Activated CD8-positive, alpha-beta T cell treated with anti-CD3 and anti-CD28 coated beads for 36 hours (primary cell): ENCODE measurements at regions not wholly inside any gene's neighbourhood (a gene's known extent, or its start where the extent isn't known, plus 50 kb on each side); places are given as distances from the start of the nearest gene placed in this dataset.
"Not testable (repeated sequence)": the region's sequence is repeated elsewhere in the genome, so short reads cannot be mapped to it uniquely, and the experiment has no call there.

Experiments
- ATAC-seq: fragments of 200-7000 bp; cut with Tn5 transposase; one replicate; pipeline ENCODE4 v1.10.0; 2021; ENCODE audit warnings: mild to moderate bottlenecking, moderate library complexity
- CTCF ChIA-PET: fragments of 350-600 bp; sonication (Branson Sonifier 250); formaldehyde crosslinking; loops from one replicate; lab custom pipeline; 2021; ENCODE audit warnings: antibody characterized with exemption; lab: Charles Lee
- POLR2A ChIA-PET: fragments of 350-600 bp; sonication (Branson Sonifier 250); formaldehyde crosslinking; loops from one replicate; lab custom pipeline; 2021; ENCODE audit warnings: antibody characterized with exemption; lab: Charles Lee
- DNase-seq: peaks from one replicate; pipeline ENCODE4 v3.0.0-alpha.2; 2020
- H3K27ac Mint-ChIP-seq: one replicate; pipeline ENCODE4 v1.8.0; 2021; ENCODE audit warnings: mild to moderate bottlenecking, mixed read lengths
- H3K27me3 Mint-ChIP-seq: one replicate; pipeline ENCODE4 v1.8.0; 2021; ENCODE audit warnings: mixed read lengths
- H3K36me3 Mint-ChIP-seq: one replicate; pipeline ENCODE4 v1.8.0; 2021; ENCODE audit warnings: low read depth, mixed read lengths
- H3K4me1 Mint-ChIP-seq: one replicate; pipeline ENCODE4 v1.8.0; 2021; ENCODE audit warnings: low read depth, mixed read lengths
- H3K4me3 Mint-ChIP-seq: one replicate; pipeline ENCODE4 v1.8.0; 2021; ENCODE audit warnings: mild to moderate bottlenecking, moderate library complexity, mixed read lengths
- H3K9me3 Mint-ChIP-seq: one replicate; pipeline ENCODE4 v1.8.0; 2021; ENCODE audit warnings: mixed read lengths
- intact Hi-C: fragments of 100-400 bp; cut with micrococcal nuclease; formaldehyde crosslinking; loops from one replicate; pipeline ENCODE4 v1.10.0; 2022
- TF ChIP-seq, protein P1 (sequence below): fragments of 200-600 bp; IDR thresholded peaks from one replicate; pipeline ENCODE4 v1.8.0; 2022; ENCODE audit warnings: antibody characterized with exemption, mild to moderate bottlenecking

DNA sequence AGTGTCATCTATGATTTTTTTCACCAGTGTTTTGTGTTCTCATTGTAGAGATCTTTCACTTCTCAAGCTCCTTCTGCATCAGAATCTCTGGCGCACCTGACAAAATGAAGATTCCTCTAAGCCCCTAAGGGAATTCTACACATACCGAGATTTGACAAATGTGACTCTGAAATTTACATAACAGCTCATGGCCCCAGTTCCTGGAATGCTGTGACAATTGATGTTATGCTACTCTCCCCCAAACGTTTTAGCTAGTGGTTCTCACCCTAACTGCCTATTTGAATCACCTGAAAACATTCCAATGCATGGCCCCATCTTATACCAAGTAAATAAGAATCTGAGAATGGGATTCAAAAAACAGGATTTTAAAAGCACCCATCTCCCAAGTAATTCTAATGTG lies 162.1 kb upstream of the FKBP1C start:
- DNase-seq (no peak), ATAC-seq (no peak)
- Mint-ChIP-seq H3K27me3 (no peaks in the 10 kb centered on the region), H3K9me3 (peaks cover 5% of the 10 kb centered on the region), H3K36me3 (no peaks in the 10 kb centered on the region), H3K4me1 (no peaks in the 10 kb centered on the region), H3K27ac (no peak overlapping the region), H3K4me3 (no peak overlapping the region)
- CTCF ChIA-PET: no interaction called here
- TF ChIP-seq, protein P1, sequence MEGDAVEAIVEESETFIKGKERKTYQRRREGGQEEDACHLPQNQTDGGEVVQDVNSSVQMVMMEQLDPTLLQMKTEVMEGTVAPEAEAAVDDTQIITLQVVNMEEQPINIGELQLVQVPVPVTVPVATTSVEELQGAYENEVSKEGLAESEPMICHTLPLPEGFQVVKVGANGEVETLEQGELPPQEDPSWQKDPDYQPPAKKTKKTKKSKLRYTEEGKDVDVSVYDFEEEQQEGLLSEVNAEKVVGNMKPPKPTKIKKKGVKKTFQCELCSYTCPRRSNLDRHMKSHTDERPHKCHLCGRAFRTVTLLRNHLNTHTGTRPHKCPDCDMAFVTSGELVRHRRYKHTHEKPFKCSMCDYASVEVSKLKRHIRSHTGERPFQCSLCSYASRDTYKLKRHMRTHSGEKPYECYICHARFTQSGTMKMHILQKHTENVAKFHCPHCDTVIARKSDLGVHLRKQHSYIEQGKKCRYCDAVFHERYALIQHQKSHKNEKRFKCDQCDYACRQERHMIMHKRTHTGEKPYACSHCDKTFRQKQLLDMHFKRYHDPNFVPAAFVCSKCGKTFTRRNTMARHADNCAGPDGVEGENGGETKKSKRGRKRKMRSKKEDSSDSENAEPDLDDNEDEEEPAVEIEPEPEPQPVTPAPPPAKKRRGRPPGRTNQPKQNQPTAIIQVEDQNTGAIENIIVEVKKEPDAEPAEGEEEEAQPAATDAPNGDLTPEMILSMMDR: no peak
- POLR2A ChIA-PET: no interaction called here
- intact Hi-C loops: no loop called here

DNA sequence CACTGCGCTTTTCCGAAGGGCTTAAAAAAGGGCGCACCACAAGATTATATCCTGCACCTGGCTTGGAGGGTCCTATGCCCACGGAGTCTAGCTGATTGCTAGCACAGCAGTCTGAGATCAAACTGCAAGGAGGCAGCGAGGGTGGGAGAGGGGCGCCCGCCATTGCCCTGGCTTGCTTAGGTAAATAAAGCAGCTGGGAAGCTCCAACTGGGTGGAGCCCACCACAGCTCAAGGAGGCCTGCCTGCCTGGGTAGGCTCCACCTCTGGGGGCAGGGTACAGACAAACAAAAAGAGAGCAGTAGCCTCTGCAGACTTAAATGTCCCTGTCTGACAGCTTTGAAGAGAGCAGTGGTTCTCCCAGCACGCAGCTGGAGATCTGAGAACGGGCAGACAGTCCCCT lies 158.1 kb upstream of the FKBP1C start:
- H3K4me1 Mint-ChIP-seq, intact Hi-C loops, DNase-seq, H3K4me3 Mint-ChIP-seq, H3K36me3 Mint-ChIP-seq, H3K27me3 Mint-ChIP-seq, CTCF ChIA-PET, H3K27ac Mint-ChIP-seq, POLR2A ChIA-PET, ATAC-seq, H3K9me3 Mint-ChIP-seq: not testable (repeated sequence)

DNA sequence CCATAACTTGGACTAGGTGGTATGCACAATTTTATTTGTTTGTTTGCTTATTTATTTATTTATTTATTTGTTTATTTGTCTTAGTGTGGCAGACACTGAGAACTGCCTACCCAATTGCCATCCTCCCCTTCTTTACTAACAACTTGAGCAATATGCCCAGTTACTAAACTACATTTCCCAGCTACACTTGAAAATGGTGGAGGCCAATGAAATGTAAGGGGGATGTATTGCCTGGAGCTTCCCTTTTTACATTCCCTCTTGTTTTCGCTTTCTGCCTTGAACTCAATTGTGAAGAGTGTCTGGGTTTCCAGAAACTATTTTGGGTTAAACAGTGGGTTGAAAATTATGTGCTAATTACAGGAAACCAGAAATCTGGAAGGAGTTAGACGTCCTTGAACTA lies 152.7 kb upstream of the FKBP1C start:
- intact Hi-C loops: no loop called here

DNA sequence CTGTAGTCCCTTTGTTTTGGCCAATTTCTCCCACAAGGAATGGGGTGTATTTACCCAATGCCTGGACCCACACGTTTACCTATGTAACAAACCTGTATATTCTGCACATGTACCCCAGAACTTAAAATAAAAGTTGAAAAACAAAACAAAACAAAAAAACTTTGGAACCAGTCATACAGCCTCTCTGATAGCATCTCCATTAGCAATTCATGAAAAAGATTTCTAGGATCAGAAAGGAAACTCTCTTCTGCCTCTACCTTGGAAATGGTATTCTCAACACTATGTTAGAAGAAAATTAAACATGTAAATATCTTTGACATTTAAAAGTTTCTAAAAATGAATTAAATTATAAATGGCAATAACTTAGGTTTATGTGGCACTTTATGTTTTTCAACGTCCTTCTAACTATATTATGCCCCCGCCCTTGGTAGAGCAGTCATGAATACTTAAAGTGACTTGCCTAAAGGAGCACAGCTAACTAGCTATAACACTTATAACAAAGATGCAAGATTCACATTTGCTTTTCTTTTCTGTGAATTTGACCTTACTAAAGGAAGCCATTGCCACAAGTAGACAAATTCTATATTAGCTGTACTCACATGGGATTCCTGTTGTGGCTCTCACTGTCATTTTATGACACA lies 147.5 kb upstream of the FKBP1C start:
- CTCF ChIA-PET: no interaction called here

More for the DNA sequence above, 152.7 kb upstream of the FKBP1C start:
- Mint-ChIP-seq H3K4me1 (no peaks in the 10 kb centered on the region), H3K4me3 (no peak overlapping the region), H3K36me3 (no peaks in the 10 kb centered on the region), H3K27ac (no peak overlapping the region), H3K9me3 (peaks cover 2% of the 10 kb centered on the region), H3K27me3 (no peaks in the 10 kb centered on the region)
- POLR2A ChIA-PET: no interaction called here
- CTCF ChIA-PET: no interaction called here
- DNase-seq: no peak
- TF ChIP-seq, protein P1: no peak
- ATAC-seq: no peak

DNA sequence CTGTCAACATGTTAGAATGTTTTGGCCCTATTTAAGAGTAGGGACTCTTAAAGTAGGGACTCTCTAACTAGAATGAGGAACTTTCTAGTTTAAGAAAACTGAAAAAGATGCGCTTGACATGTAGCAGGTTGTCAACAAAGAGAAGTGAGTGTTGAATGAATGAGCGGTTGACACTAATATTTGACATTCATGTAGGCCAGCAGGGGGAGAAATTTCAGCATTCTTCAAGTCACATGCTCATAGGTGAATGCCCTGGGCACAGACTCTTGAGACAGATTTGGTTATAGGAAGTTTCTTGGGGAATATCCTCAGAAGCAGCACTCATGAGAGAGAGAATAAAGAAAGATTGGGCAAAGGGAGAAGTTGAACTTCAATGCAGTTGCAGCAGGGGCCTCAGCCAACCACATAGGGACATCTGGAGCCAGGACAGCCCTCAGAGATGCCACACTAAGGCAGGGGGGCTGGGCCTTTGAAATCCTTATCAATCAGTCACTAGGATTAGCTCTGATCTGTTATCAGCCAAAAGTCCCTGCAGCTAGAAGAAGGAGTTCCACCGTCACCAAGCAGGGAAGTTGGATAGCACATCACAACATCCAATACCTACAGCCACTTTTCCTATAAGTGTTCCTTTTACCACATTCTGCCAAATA lies 145.1 kb upstream of the FKBP1C start:
- Mint-ChIP-seq H3K4me3 (no peak overlapping the region), H3K9me3 (peaks cover 2% of the 10 kb centered on the region), H3K36me3 (no peaks in the 10 kb centered on the region), H3K4me1 (no peaks in the 10 kb centered on the region), H3K27me3 (no peaks in the 10 kb centered on the region), H3K27ac (no peak overlapping the region)
- intact Hi-C loops: no loop called here
- TF ChIP-seq, protein P1: no peak
- ChIA-PET POLR2A (no interaction called here), CTCF (interaction anchor here (0.9 kb wide), 1 partner anchor 736 kb away, joined by 3 read pairs; no protein-coding TSS in a partner anchor)
- no peak for ATAC-seq
- DNase-seq: no peak

More for the DNA sequence above, 147.5 kb upstream of the FKBP1C start:
- POLR2A ChIA-PET: no interaction called here
- no peak overlapping the region for H3K4me3 Mint-ChIP-seq
- intact Hi-C loops: no loop called here
- TF ChIP-seq, protein P1: no peak
- no peak overlapping the region for H3K27ac Mint-ChIP-seq
- DNase-seq: no peak
- H3K4me1 Mint-ChIP-seq: no peaks in the 10 kb centered on the region
- no peaks in the 10 kb centered on the region for H3K27me3 Mint-ChIP-seq
- no peaks in the 10 kb centered on the region for H3K36me3 Mint-ChIP-seq
- ATAC-seq: no peak
- H3K9me3 Mint-ChIP-seq: peaks cover 2% of the 10 kb centered on the region
